ENCODE measurements at regions not wholly inside any gene's neighbourhood (a gene's known extent, or its start where the extent isn't known, plus 50 kb on each side); places are given as distances from the start of the nearest gene placed in this dataset.

- H3K4me3 Mint-ChIP-seq: no peak overlapping the region
- peaks cover 1% of the 10 kb centered on the region for H3K27me3 Mint-ChIP-seq
- H3K4me1 Mint-ChIP-seq (ENCODE audit: low read depth): peaks cover 6% of the 10 kb centered on the region
- H3K27ac Mint-ChIP-seq: no peak overlapping the region
- H3K36me3 Mint-ChIP-seq (ENCODE audit: low read depth): no peaks in the 10 kb centered on the region
- H3K9me3 Mint-ChIP-seq: no peaks in the 10 kb centered on the region
- intact Hi-C loops (cut with micrococcal nuclease): no loop called here
Measured at GRCh38 chr10:60994128-60994527, 50.1 kb upstream of the RHOBTB1 start.

Measured in dendritic cell treated with granulocyte-macrophage colony-stimulating factor and Interleukin-4, amounts not matched to agents 40 ng/mL and 50 ng/mL, for 4 days (primary cell).